GM19455 (cell line): ENCODE measurements at regions not wholly inside any gene's neighbourhood (a gene's known extent, or its start where the extent isn't known, plus 50 kb on each side); places are given as distances from the start of the nearest gene placed in this dataset.
"Not testable (repeated sequence)": the region's sequence is repeated elsewhere in the genome, so short reads cannot be mapped to it uniquely, and the experiment has no call there.

Experiments used
- ATAC-seq: cut with Tn5 transposase; IDR thresholded peaks from one replicate; pipeline ENCODE4 v1.9.1; 2021; ENCODE audit not compliant: unreplicated experiment

DNA sequence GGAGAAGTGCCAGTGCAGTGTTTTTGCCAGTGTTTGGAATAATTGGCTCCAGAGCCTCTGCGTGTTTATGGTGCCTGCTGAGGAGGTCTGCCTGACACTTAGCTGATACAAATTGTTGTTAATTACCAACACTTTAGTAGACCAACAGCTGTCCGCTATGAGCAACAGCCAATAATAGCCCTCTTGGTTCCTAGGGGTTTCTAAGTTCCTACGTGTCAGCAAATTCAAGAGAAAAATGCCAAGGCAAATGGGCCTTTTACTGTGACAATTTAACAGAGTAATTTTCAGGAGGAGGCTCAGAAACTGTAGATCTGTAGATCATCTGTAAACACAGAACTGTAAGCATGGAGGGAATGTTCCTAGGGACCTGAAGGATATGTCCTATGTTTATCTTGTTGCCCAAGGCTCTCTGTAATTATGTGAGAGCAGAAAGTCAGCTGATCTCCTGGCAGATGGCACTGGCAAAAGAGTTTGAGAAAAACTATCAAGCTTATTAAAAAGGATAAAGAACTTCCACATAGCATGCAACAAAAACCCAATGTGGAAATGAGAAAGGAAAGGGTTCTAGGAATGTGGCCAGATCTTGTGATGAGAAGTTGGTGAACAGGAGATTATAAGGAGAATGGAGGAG lies 157.7 kb downstream of the GJA1 start:
- no peak for ATAC-seq

DNA sequence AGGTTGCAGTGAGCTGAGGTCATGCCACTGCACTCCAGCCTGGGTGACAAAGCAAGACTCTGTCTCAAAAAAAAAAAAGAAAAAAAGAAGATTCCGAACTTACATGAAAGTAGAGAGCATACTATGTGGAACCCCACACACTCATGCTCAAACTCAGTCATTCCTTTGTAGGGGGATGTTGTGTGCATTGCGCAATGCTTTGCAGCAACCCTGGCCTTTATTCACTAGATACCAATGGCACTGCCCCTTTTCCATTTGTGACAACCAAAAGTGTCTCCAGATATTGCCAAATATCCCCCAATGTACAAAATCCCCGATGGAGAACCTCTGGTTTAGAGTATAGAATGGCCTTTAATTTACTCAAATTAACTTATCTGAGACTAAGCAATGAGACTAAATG lies 158.6 kb downstream of the GJA1 start:
- no peak for ATAC-seq

DNA sequence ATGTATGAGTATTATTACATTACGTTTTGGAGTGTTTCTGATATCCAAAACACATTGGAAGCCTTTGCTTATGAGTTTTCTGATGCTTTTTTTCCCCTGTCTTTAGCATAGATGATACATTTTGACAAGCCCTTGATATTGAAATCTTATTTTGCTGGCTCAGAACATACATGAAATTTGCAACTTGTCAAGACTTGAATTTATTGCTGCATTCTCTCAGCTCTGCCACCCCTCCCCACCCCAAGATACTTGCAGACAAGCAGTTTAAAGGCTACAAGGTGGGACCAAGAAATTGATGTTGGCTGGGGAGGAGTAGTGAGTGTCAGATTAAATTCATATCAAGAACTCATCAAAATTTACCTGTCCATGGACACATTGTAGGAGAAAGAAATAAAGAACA lies 160.2 kb downstream of the GJA1 start:
- ATAC-seq, result no peak

DNA sequence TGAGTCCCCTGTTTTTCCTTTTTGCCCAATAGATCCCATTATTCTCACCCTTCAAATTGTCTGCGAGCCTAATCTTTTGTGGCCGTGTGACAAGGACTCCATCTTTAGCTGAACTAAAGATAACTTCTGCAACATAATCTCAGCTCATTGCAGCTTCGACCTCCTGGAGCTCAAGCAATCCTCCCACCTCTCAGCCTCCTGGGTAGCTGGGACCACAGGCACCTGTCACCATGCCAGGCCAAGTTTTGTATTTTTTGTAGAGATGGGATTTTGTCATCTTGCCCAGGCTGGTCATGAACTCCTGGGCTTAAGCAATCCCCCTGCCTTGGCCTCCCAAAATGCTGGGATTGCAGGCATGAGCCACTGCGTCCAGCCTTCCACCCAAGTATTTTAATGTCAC lies 161.0 kb downstream of the GJA1 start:
- no peak for ATAC-seq

DNA sequence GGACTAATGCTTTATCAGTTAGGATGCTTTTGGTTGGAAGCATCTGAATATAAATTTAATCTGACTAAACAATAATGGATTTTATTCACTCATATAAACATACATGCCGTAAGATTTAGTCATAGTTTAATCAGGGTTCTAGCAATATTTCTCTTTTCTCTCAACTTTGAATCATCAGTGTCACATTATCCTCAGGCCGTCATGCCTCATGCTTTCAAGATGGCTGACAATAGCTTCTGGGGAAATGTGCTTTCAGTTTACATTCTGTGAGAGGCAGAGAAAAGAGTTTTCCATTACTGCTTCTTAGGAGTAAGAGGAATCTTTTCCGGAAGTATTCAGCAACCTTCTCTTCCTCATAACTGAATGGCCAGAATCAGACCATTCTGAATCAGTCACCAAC lies 162.2 kb downstream of the GJA1 start:
- ATAC-seq, result no peak

DNA sequence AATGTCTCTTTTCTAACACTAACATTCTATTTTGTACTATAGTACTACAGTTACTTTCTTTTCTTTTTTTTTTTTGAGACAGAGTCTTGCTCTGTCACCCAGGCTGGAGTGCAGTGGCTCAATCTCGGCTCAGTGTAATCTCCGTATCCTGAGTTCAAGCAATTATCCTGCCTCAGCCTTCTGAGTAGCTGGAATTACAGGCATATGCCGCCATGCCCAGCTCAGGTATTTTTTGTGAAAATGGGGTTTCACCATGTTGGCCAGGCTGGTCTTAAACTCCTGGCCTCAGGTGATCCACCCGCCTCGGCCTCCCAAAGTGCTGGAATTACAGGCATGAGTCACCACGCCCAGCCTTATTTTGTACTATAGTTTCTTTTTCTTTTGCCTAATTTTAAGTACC lies 163.9 kb downstream of the GJA1 start:
- ATAC-seq, result not testable (repeated sequence)

DNA sequence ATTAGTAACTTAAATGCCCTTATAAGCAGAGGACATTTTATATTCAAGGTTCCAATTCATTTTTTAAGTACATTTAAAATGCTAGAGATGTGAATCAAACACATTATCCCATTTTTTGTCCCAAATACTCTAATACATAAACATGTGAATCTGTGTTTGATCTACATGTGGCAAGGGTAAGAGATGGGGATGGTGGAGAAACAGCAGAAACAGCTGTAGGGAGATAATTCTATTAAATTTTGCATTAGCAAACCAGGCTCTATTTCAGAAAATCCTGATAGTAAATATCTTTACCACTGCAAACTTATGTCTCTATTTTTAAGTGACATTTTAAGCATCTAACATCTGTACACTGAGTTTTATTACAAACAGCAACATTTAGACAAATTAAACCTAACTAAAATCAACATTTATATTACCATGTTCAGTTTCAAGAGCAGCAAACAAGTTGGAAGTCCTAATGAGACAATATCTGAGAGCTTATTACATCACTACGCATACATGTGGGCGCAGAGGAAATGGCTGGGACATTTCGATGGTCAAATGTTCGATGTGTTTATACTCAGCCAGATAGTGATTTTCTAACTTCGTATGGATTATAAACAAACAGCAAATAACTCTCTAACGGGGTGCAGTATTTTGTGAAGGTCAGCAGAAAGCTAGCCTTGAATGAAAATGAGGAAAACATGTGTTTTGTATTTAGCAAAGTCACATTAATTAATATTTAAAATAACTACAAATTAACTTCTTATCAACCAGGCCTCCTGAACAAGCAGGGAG lies 165.1 kb downstream of the GJA1 start:
- ATAC-seq, result no peak

DNA sequence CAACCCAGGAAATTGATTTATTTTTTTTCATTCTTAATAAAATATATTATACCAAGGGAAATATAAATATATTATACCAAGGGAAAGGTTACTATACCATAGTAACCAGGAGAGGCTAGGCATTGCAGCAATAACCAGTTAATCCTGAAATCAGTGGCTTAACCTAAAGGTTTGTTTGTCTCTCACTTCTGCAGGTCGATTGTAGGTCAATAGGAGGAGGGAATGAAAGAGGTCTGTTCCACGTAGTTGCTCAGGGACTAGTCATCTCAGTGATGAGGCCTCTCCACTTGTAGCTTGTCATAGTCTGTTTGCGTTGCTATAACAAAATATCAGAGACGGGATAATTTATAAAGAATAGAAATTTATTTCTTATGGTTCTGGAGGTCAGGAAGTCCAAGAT lies 168.0 kb downstream of the GJA1 start:
- ATAC-seq, result no peak

DNA sequence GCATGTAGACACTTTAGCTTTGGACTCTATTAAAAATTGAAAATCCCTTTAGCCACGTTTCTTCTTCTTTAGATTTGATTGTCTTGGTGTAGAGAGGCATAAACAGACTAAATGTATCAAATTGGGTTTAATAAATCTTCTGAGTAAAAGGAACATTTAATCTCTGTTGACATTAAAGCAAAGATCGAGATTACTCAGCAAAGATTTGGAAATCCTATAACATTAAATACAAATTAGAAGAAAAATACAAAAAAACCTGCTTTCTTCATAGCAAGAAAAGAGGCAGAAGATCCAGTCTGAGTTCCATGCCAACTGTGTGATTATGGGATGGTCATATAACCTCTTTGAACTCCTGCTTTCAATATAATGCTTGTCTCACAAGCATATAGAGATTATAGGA lies 172.3 kb downstream of the GJA1 start:
- ATAC-seq, result no peak

DNA sequence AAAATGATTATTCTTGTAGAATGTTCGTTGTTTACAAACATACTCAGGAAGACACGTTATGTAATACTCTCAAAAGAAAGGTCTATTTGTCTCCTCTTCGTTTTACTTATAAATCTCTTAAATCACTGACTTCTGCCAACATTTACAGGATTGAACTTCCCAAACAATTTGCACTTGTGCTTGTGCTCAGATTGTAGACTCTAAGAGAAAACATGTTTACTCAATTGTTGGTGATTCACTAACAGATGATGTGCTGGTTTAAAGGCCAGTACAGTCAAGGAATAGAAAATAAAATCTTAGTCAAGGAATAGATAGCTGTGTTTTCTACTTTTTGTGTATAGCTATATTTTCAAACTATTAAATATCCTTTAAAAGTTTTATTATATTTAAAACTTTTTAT lies 172.8 kb downstream of the GJA1 start:
- no peak for ATAC-seq

DNA sequence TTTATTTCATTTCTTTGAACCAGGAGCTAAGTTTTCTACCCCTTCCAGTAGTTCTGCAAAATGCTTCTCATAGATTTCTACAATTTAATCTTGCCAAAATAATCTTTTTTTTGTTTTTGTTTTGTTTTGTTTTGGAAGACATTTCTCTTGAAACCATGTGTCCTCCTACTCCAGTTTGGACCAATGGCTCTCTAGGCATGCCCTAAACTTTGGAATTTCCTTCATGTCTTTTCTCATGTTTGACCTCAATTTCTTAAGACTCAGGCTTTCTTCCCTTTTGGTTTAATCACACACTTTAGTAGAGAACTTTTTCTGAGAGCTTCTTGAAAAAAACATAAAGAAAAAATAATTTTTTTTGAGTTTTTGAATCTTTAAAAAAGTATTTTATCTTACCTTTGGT lies 173.8 kb downstream of the GJA1 start:
- ATAC-seq, result no peak

DNA sequence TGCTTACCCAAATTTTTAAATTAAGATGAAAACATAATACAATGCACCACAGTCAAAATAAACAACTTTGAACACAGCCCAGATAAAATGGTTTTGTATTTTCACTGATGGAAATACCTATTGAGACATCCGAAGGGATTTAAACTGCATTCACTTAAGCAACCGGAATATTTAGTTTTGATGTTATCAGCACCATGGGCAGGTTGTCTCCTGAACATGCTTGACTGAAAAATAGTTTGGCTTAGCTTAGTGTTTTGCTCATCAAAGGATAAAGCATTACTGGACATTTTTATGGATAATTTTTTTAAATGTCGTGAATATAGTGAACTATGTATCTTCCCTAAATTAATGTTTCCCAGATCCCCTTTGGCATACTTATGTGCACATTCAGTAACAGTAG lies 177.5 kb downstream of the GJA1 start:
- ATAC-seq, result no peak

DNA sequence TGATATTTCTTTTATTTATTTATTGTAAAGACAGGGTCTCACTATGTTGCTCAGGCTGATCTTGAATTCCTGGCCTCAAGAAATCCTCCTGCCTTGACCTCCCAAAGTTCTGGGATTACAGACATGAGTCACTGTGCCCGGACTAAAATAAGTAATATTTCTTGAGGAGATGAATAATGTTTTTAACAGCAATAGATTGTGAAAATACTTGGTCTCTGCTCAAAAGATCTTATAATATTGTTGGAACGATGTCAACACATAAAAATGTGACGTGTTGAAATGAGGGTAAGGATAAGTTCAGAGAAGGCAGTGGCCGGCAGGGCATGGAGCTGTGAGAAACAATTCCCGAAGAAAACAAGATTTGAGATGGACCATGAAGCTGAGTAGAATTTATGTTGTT lies 178.7 kb downstream of the GJA1 start:
- no peak for ATAC-seq

DNA sequence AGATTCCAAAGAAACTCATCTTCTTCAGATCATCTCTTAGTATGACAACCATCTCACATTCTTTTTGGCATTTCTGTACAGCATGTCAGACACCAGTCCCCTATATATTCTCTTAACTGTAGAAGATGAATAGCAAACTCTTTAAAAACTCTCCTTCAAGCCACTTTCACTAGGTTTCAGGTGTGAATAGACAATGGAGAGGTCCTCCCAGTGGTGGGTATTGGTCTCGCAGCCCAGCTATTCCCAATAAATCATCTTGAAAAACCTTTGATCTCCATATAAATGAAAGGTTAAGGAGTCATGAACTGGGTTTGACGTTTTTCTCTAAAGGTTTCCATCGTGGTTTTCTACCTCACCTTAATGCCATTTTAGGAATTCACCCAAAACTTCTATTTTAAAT lies 180.0 kb downstream of the GJA1 start:
- no peak for ATAC-seq

DNA sequence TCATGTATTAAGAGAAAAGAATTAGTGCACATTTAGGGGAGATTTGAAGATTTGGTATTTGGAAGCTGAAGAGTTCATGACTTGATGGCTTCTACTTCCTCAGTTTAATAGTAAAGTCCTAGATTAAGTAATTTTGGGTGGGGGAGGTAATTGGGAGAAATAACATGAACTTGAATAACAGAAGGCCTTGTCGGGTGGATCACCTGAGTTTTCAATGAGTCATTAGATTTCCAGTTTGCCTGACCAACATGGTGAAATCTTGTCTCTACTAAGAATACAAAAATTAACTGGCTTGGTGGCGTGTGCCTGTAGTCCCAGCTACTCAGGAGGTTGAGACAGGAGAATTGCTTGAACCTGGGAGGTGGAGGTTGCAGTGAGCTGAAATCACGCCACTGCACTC lies 181.0 kb downstream of the GJA1 start:
- no peak for ATAC-seq

DNA sequence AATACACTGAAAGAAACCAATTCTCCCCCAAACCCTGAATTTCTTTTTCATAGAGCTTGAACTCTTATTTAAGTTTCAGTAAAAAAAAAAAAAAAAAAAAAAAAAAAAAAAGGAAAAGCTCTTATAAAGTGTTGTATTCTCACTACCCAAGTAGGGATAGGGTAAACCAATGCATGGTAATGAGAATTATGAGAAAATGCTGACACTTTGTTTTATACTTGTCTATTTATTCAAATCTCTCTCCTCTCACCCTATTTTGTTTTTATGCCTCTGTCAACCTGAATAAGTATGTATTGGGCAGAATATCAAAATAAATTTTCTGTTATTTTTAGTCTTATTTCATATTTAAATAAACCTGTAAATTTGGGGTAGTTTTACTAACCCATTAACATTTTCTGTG lies 181.9 kb downstream of the GJA1 start:
- no peak for ATAC-seq

DNA sequence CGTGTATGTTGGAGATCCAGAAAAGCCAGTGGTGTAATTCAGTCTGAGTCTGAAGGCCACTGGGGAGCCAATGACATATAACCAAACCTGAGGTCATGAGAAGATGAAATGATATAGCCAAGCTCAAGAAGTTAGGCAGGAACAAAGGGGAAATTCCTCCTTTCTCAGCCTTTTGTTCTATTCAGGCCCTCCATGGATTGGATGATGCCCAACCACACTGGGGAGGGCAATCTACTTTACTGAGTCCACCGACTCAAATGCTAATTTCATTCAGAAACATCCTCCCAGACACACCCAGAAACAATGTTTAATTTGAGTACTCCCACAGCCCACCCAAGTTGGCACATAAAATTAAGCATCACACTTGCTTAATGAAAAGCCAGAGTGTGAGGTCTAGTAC lies 183.6 kb downstream of the GJA1 start:
- no peak for ATAC-seq

DNA sequence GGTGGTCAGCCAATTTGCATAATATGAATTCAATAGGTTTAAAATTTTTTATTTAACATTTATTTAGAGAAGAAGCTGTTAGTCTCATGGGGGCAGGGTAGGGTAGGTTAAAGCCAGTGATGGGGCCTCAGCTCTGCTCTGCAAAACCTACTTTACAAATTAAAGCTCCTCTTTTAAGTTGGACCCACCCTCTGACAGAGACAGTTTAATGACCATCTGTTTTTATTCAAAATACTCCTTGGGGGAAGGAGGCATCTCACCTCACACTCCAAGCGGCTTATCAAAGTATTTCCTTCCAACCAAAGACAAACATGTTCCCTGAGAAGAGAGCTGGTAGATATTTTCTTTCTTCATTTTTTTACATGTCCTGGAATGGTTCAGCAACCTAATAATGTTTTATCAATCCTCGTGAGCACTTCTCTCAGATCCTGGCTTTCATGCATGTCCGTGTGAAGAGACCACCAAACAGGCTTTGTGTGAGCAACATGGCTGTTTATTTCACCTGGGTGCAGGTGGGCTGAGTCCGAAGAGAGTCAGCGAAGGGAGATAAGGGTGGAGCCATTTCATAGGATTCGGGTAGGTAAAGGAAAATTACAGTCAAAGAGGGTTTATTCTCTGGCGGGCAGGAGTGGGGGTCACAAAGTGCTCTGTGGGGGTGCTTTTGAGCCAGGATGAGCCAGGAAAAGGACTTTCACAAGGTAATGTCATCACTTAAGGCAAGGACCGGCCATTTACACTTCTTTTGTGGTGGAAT lies 184.7 kb downstream of the GJA1 start:
- ATAC-seq, result no peak

DNA sequence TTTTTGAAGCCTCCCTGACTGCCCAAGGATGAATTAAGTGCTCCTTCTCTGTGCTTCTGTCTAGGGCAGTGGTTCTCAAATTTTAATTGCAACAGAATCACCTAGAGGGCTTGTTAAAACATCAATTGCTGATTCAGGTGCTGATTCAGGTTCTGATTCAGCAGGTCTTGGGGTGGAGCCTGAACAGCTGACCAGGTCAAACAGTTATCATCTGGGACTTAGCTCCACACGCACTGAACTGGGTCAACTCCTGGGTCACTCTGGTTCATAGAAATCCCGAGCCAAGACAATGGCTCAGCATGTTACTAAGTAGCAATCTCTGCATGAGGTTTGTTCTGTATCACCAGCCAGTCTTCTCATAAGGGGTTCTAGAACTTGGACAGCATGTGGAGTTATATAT lies 192.3 kb downstream of the GJA1 start:
- no peak for ATAC-seq

DNA sequence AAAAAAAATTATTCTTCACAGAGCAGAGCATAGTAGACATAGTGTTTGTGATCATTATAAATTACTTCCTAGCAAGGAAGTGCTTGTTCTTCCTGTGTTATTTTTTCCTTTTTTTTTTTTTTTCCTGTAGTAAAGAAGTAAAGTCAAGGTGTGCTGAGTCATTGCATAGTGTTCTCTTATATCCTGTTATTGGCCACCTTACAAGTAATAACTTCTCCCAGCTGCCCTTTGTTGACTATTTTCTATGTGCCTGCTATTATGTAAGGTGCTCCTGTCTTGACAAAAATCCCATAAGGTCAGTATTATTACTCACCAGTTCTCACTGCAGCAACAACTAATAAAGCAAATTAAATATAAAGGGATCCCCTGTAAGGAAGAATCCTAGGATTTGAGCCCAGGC lies 195.3 kb downstream of the GJA1 start:
- ATAC-seq, result no peak

DNA sequence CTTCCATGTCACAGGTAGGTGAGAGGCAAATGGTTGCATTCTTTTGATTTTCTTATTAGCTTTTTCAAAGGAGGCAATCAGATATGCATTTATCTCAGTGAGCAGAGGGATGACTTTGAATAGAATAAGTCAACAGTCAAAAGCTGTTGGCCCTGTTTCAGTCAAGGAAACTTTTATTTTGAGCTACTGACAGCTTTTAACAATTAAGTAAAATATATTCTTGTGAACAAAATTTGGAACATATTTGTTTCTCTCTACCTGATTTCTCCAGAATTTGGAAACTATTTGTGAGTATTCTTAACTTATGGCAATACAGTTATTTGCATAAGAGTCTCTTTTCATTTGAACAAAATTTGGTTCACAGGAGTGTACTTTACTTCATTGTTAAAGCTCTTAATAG lies 196.3 kb downstream of the GJA1 start:
- not testable (repeated sequence) for ATAC-seq

DNA sequence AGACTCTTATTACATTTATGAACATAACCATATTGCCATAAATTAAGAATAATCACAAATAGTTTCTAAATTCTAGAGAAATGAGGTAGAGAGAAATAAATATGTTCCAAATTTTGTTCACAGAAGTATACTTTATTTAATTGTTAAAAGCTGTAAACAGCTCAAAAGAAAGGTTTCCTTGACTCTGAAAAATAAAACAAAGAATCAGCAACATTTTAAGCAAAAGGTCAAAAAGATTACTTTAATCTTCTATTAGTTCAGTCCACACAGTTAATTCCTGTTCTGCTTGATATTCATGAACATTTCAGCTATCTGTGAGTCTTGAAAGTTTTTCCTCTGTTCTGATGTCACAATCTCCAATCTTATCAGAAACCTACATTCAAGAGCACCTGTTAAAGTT lies 197.9 kb downstream of the GJA1 start:
- no peak for ATAC-seq
